CD4-positive, CD25-positive, alpha-beta regulatory T cell (primary cell): ENCODE measurements at regions not wholly inside any gene's neighbourhood (a gene's known extent, or its start where the extent isn't known, plus 50 kb on each side); places are given as distances from the start of the nearest gene placed in this dataset.

ENCODE experiments used
- ATAC-seq, 2 donors: fragments of 150-1000 bp; cut with Tn5 transposase; one replicate each; pipeline ENCODE4 v1.10.0; 2021; ENCODE audit warnings: low read depth in 2 of 2, moderate number of reproducible peaks in 2 of 2, moderate library complexity in 1 of 2
- DNase-seq, 3 donors: peaks; one replicate each; pipeline versions ENCODE4 v3.0.0 to v3.0.0-alpha.2; 2012 to 2022; ENCODE audit warnings: mixed read lengths in 1 of 3
- H3K27ac ChIP-seq: one replicate; pipeline ENCODE4 v1.7.0; 2013; ENCODE audit warnings: mild to moderate bottlenecking, low read length; ENCODE audit not compliant: insufficient read depth, poor library complexity, severe bottlenecking
- H3K27me3 ChIP-seq: one replicate; pipeline ENCODE4 v1.7.0; 2013; ENCODE audit warnings: low read length; ENCODE audit not compliant: control insufficient read depth, insufficient read depth
- H3K36me3 ChIP-seq: one replicate; pipeline ENCODE4 v1.7.0; 2013; ENCODE audit warnings: mild to moderate bottlenecking, low read length, moderate library complexity; ENCODE audit not compliant: control insufficient read depth, insufficient read depth
- H3K4me1 ChIP-seq: 2 replicates; pipeline ENCODE4 v1.7.0; 2013; ENCODE audit warnings: mild to moderate bottlenecking, low read length; ENCODE audit not compliant: insufficient read depth, control insufficient read depth, poor library complexity, severe bottlenecking
- H3K4me3 ChIP-seq: one replicate; pipeline ENCODE4 v1.7.0; 2013; ENCODE audit warnings: low read depth, mild to moderate bottlenecking, low read length, moderate library complexity
- H3K9me3 ChIP-seq, 2 experiments: 1 replicate in 1 of 2; 2 replicates in 1 of 2; pipeline ENCODE4 v1.7.0; 2013; ENCODE audit warnings: low read length in 2 of 2, mild to moderate bottlenecking in 1 of 2, moderate library complexity in 1 of 2; ENCODE audit not compliant: control insufficient read depth in 2 of 2
- H3K27ac Mint-ChIP-seq, 3 donors: one replicate each; pipeline ENCODE4 v1.8.0; 2020 to 2022; ENCODE audit warnings: mild to moderate bottlenecking in 3 of 3, mixed read lengths in 3 of 3, moderate library complexity in 2 of 3
- H3K27me3 Mint-ChIP-seq: one replicate; pipeline ENCODE4 v1.8.0; 2022; ENCODE audit warnings: mild to moderate bottlenecking, mixed read lengths
- H3K36me3 Mint-ChIP-seq: one replicate; pipeline ENCODE4 v1.8.0; 2020; ENCODE audit warnings: mixed read lengths
- H3K4me1 Mint-ChIP-seq, 4 donors: one replicate each; pipeline ENCODE4 v1.8.0; 2020 to 2022; ENCODE audit warnings: mixed read lengths in 4 of 4, mild to moderate bottlenecking in 1 of 4
- H3K4me3 Mint-ChIP-seq, 4 donors: one replicate each; pipeline ENCODE4 v1.8.0; 2020 to 2022; ENCODE audit warnings: mild to moderate bottlenecking in 4 of 4, mixed read lengths in 4 of 4, moderate library complexity in 3 of 4
- H3K9me3 Mint-ChIP-seq, 7 donors: one replicate each; pipeline ENCODE4 v1.8.0; 2020 to 2022; ENCODE audit warnings: mixed read lengths in 7 of 7, mild to moderate bottlenecking in 3 of 7, moderate library complexity in 2 of 7

- H3K36me3 Mint-ChIP-seq, result no peaks in the 10 kb centered on the region
- no peak overlapping the region for H3K4me3 ChIP-seq
- H3K36me3 ChIP-seq, result no peaks in the 10 kb centered on the region
- no peak overlapping the region for H3K27ac ChIP-seq
- no peaks in the 10 kb centered on the region for H3K27me3 ChIP-seq
- H3K4me1 ChIP-seq, result no peaks in the 10 kb centered on the region
- H3K27ac Mint-ChIP-seq, result no peak overlapping the region
- no peaks in the 10 kb centered on the region for H3K9me3 ChIP-seq
- ATAC-seq (no peak), DNase-seq (no peak)
- no peaks in the 10 kb centered on the region for H3K27me3 Mint-ChIP-seq
- H3K4me1 Mint-ChIP-seq, result peaks cover 0 to 6% (median 0%) of the 10 kb centered on the region in 4 donors
- H3K9me3 Mint-ChIP-seq, result peaks cover 0 to 4% (median 0%) of the 10 kb centered on the region in 7 donors
- H3K4me3 Mint-ChIP-seq, result no peak overlapping the region
Measured at GRCh38 chr17:14454746-14455145, 153.9 kb downstream of the HS3ST3B1 start.

DNA sequence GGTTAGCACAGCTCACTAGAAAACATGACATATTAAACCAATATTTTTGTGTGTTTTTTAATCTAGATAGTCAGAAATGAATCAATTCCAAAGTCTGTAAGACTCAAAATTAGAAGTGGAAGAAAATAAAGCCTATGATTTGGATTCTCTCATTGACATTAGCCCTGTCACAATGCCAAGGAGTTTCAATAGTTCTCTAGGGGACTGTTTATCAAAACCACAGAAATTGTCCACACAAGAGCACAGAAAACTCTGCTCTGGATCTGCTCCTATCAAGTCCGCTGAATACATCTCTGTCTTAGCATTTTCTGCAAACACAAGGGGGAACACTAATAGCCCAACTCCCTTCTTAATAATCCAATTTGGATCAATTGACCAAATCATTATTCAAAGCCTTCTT, 152.0 kb downstream of the HS3ST3B1 start:
- Mint-ChIP-seq H3K36me3 (no peaks in the 10 kb centered on the region), H3K27ac (no peak overlapping the region), H3K27me3 (peaks cover 8% of the 10 kb centered on the region)

DNA sequence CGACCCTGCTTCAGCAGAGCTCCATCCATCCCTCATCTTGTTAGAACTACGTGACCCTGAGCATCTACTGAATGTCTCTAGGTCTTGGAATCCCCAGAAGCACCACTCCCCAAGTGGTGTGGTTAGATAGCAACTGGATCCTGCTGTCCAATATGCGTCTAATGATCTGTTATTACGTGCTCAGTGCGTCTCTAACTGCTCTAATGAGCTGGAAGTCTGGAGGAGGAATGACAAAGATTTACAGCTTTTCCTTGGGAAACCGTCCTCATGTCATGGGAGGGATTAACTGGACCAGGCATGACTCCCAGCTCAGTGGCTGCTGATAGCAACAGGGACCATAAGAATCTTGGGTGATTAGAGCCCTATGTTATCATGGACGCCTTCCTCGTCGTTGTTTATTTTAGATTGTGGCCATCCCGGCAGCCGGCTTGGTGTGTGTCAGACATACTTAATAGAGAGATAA, 150.9 kb downstream of the HS3ST3B1 start:
- no peaks in the 10 kb centered on the region for H3K27me3 ChIP-seq
- Mint-ChIP-seq H3K36me3 (no peaks in the 10 kb centered on the region), H3K9me3 (peaks cover 0 to 2% (median 0%) of the 10 kb centered on the region in 7 donors), H3K27me3 (peaks cover 8% of the 10 kb centered on the region), H3K4me1 (peaks cover 0 to 2% (median 0%) of the 10 kb centered on the region in 4 donors), H3K4me3 (no peak overlapping the region), H3K27ac (no peak overlapping the region)
- no peak overlapping the region for H3K27ac ChIP-seq
- no peak for ATAC-seq
- no peaks in the 10 kb centered on the region for H3K4me1 ChIP-seq
- DNase-seq, result no peak
- no peak overlapping the region for H3K4me3 ChIP-seq
- no peaks in the 10 kb centered on the region for H3K9me3 ChIP-seq
- no peaks in the 10 kb centered on the region for H3K36me3 ChIP-seq

More for the DNA sequence above, 152.0 kb downstream of the HS3ST3B1 start:
- Histone ChIP-seq H3K27me3 (no peaks in the 10 kb centered on the region), H3K9me3 (no peaks in the 10 kb centered on the region), H3K36me3 (no peaks in the 10 kb centered on the region), H3K4me3 (no peak overlapping the region), H3K4me1 (no peaks in the 10 kb centered on the region), H3K27ac (no peak overlapping the region)
- DNase-seq, result no peak
- H3K9me3 Mint-ChIP-seq, result peaks cover 0 to 4% (median 0%) of the 10 kb centered on the region in 7 donors
- H3K4me1 Mint-ChIP-seq, result peaks cover 0 to 2% (median 0%) of the 10 kb centered on the region in 4 donors
- no peak overlapping the region for H3K4me3 Mint-ChIP-seq
- no peak for ATAC-seq

GRCh38 chr17:14448818-14449217, 147.9 kb downstream of the HS3ST3B1 start:
- no peaks in the 10 kb centered on the region for H3K36me3 ChIP-seq
- no peak overlapping the region for H3K27ac ChIP-seq
- Mint-ChIP-seq H3K27ac (peak overlapping the region in 1 of 3 donors; percentile 10), H3K4me3 (no peak overlapping the region), H3K36me3 (no peaks in the 10 kb centered on the region), H3K9me3 (peaks cover 0 to 2% (median 0%) of the 10 kb centered on the region in 7 donors), H3K27me3 (peaks cover 8% of the 10 kb centered on the region), H3K4me1 (peaks cover 0 to 13% (median 3%) of the 10 kb centered on the region in 4 donors)
- DNase-seq (no peak), ATAC-seq (no peak)
- no peaks in the 10 kb centered on the region for H3K9me3 ChIP-seq
- H3K4me3 ChIP-seq, result no peak overlapping the region
- no peaks in the 10 kb centered on the region for H3K4me1 ChIP-seq
- no peaks in the 10 kb centered on the region for H3K27me3 ChIP-seq

DNA sequence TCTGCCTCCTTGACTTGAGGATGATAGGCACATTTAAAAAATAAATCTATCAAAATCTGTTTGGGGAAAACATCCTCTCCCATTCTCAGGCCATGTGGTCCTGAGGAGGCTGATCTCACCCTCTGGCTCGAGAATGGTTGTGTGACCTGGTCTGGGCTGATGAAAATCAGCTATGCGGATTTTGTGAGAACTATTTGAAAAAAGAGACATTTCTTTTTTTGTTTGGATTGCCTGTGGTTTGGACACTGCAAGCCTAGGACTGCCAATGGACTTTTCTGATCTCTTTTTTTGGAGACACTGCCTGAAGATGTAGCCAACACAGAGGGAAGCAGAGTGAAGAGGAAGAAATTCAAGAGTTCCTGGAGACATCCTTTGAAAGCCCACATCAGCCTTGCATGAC, 145.9 kb downstream of the HS3ST3B1 start:
- no peaks in the 10 kb centered on the region for H3K27me3 ChIP-seq
- ATAC-seq, result no peak
- Mint-ChIP-seq H3K27ac (no peak overlapping the region), H3K36me3 (no peaks in the 10 kb centered on the region), H3K4me3 (no peak overlapping the region), H3K4me1 (peaks cover 5 to 20% (median 9%) of the 10 kb centered on the region in 4 donors), H3K27me3 (peaks cover 8% of the 10 kb centered on the region), H3K9me3 (peaks cover 0 to 3% (median 0%) of the 10 kb centered on the region in 7 donors)
- DNase-seq, result no peak
- H3K4me3 ChIP-seq, result no peak overlapping the region
- H3K9me3 ChIP-seq, result no peaks in the 10 kb centered on the region
- no peaks in the 10 kb centered on the region for H3K4me1 ChIP-seq
- no peaks in the 10 kb centered on the region for H3K36me3 ChIP-seq
- H3K27ac ChIP-seq, result no peak overlapping the region

- peak overlapping the region in 1 of 3 donors; percentile 19 for H3K27ac Mint-ChIP-seq
- DNase-seq (no peak), ATAC-seq (no peak)
- peaks cover 0 to 3% (median 0%) of the 10 kb centered on the region in 7 donors for H3K9me3 Mint-ChIP-seq
- H3K27me3 Mint-ChIP-seq, result peaks cover 8% of the 10 kb centered on the region
- H3K36me3 Mint-ChIP-seq, result no peaks in the 10 kb centered on the region
- no peak overlapping the region for H3K4me3 Mint-ChIP-seq
- no peaks in the 10 kb centered on the region for H3K4me1 ChIP-seq
- no peak overlapping the region for H3K27ac ChIP-seq
- H3K9me3 ChIP-seq, result no peaks in the 10 kb centered on the region
- H3K4me1 Mint-ChIP-seq, result peaks cover 5 to 20% (median 10%) of the 10 kb centered on the region in 4 donors
- no peak overlapping the region for H3K4me3 ChIP-seq
- no peaks in the 10 kb centered on the region for H3K27me3 ChIP-seq
- no peaks in the 10 kb centered on the region for H3K36me3 ChIP-seq
Measured at GRCh38 chr17:14444915-14445314, 144.0 kb downstream of the HS3ST3B1 start.

GRCh38 chr17:14442798-14443528, 142.1 kb downstream of the HS3ST3B1 start:
- no peak overlapping the region for H3K4me3 ChIP-seq
- H3K36me3 Mint-ChIP-seq, result peaks cover 4% of the 10 kb centered on the region
- no peaks in the 10 kb centered on the region for H3K36me3 ChIP-seq
- H3K4me1 Mint-ChIP-seq, result peaks cover 10 to 27% (median 14%) of the 10 kb centered on the region in 4 donors
- H3K4me3 Mint-ChIP-seq, result no peak overlapping the region
- H3K27ac ChIP-seq, result no peak overlapping the region
- H3K4me1 ChIP-seq, result no peaks in the 10 kb centered on the region
- no peak for ATAC-seq
- H3K27me3 ChIP-seq, result no peaks in the 10 kb centered on the region
- H3K9me3 ChIP-seq, result no peaks in the 10 kb centered on the region
- H3K27me3 Mint-ChIP-seq, result no peaks in the 10 kb centered on the region
- no peak for DNase-seq
- peaks cover 0 to 3% (median 0%) of the 10 kb centered on the region in 7 donors for H3K9me3 Mint-ChIP-seq
- H3K27ac Mint-ChIP-seq, result peak overlapping the region in 2 of 3 donors; percentile 22 to 47

GRCh38 chr17:14437176-14437575, 136.3 kb downstream of the HS3ST3B1 start:
- H3K4me3 ChIP-seq, result no peak overlapping the region
- no peaks in the 10 kb centered on the region for H3K4me1 ChIP-seq
- ATAC-seq, result no peak
- H3K27me3 ChIP-seq, result no peaks in the 10 kb centered on the region
- Mint-ChIP-seq H3K27ac (peak overlapping the region in 2 of 3 donors; percentile 22 to 31), H3K36me3 (peaks cover 4% of the 10 kb centered on the region), H3K9me3 (peaks cover 0 to 2% (median 0%) of the 10 kb centered on the region in 7 donors), H3K27me3 (no peaks in the 10 kb centered on the region), H3K4me3 (no peak overlapping the region), H3K4me1 (peaks cover 5 to 20% (median 10%) of the 10 kb centered on the region in 4 donors)
- H3K9me3 ChIP-seq, result no peaks in the 10 kb centered on the region
- H3K36me3 ChIP-seq, result no peaks in the 10 kb centered on the region
- no peak for DNase-seq
- H3K27ac ChIP-seq, result no peak overlapping the region
